HUES48 (cell line): ENCODE measurements at regions not wholly inside any gene's neighbourhood (a gene's known extent, or its start where the extent isn't known, plus 50 kb on each side); places are given as distances from the start of the nearest gene placed in this dataset.

Experiments used
- H3K27ac ChIP-seq: one replicate; pipeline ENCODE4 v1.7.0; 2013; ENCODE audit warnings: low read depth, low read length, inconsistent platforms
- H3K27me3 ChIP-seq: 2 replicates; pipeline ENCODE4 v1.6.1; 2013; ENCODE audit warnings: mild to moderate bottlenecking, low read length; ENCODE audit not compliant: control insufficient read depth, insufficient read depth
- H3K36me3 ChIP-seq: 2 replicates; pipeline ENCODE4 v1.6.1; 2013; ENCODE audit warnings: low read length; ENCODE audit not compliant: control insufficient read depth, insufficient read depth
- H3K4me1 ChIP-seq: 2 replicates; pipeline ENCODE4 v1.6.1; 2013; ENCODE audit warnings: mild to moderate bottlenecking, low read length; ENCODE audit not compliant: control insufficient read depth, insufficient read depth
- H3K4me3 ChIP-seq: 2 replicates; pipeline ENCODE4 v1.5.1; 2013; ENCODE audit warnings: mild to moderate bottlenecking, low read depth, low read length
- H3K9ac ChIP-seq: 2 replicates; pipeline ENCODE4 v1.6.1; 2013; ENCODE audit warnings: mild to moderate bottlenecking, low read depth, low read length, moderate library complexity
- H3K9me3 ChIP-seq: 2 replicates; pipeline ENCODE4 v1.6.1; 2013; ENCODE audit warnings: low read length; ENCODE audit not compliant: control insufficient read depth, insufficient read depth

DNA sequence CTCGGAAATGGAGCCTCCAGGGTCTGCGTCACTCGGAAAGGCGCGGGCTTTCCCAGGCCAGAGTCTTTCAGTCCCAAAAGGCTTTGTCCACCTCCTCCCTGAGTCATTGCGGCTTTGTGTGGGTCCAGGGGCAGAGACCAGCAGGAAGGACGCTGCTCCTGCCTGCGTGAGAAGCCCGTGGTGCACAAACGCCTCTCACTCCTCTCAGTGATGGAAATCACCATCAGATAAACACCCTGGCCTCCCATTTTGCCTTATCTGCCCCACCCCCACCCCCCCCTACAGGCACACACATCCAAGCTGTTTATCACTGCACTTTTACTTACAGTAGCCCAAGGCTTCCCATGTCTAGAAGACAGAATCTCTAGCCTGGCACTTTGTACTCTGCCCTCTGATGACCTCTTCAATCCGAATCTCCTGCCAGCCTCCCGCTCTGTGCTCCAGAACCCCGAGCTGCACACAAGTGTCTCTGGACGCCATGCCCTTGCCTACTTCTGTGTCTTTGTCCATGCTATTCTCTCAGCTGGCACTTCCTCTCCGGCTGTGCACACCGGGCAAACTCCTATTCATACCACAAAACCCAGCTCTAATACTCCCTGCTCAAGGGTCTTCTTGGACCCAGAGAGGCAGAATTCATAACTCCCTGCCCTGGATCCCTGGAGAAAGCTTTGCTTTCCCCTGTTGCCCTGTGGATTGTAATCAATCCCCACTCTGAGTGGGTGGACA lies 954.6 kb downstream of the TBC1D22A start:
- Histone ChIP-seq H3K4me3 (no peak overlapping the region), H3K27ac (no peak overlapping the region), H3K9me3 (no peaks in the 10 kb centered on the region; the same call in 1 of the 2 replicates), H3K9ac (no peak overlapping the region), H3K36me3 (no peaks in the 10 kb centered on the region), H3K4me1 (no peaks in the 10 kb centered on the region), H3K27me3 (no peaks in the 10 kb centered on the region)

DNA sequence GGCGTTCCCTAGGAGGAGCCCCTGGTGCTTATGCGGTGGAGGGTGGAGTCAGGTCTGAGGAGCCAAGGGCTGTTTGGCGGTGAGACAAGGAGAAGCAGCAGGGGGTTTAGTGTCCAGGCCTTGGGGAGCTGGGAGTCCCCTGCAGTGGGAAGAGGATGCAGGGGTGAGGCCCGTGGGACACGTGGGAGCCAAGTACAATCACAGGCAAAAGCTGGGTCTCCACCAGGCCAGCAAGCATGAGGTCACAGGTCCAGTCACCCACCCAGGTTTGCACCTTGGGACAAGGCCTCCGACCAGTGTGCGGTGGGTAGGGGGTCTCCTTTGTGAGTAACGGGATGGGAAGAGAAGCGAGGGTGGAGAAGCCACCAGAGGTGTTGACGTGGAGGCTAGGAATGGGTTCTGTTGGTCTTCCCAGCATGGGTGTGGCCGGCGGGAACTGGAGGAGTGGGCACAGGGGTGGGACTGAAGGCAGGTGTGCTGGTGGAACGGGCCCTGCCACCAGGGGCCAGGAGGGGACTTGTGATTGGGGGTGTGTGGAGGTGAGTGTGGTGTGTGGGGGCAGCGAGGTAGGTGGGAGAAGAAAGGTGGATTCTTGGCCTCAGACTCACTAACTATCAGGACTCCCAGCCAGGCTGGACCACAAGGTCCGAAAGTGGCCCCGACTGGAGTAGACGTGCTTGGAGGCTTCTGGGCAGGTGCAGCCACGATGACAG lies 953.6 kb downstream of the TBC1D22A start:
- Histone ChIP-seq H3K9me3 (no peaks in the 10 kb centered on the region; the same call in 1 of the 2 replicates), H3K4me1 (no peaks in the 10 kb centered on the region), H3K27me3 (no peaks in the 10 kb centered on the region), H3K36me3 (no peaks in the 10 kb centered on the region), H3K9ac (no peak overlapping the region), H3K27ac (no peak overlapping the region), H3K4me3 (no peak overlapping the region)

DNA sequence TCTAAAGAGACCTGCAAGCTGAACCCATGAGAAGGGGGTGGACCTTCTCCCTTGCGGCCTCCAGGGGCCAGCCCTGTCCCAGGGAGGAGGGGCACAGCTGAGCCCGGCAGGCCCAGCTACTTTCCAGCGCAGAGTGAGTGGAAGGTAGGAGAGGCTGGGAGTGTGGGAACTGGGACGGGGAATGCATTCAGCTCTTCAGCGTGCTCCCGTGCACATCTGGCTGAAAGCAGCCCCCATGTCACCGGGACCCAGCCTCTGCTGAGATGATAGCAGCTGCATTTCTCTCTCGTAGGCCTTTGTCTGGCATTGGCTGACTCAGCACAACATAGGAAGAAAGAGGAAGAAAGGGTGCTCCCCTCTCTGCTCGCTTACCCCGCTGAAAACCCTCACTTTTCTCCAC lies 951.5 kb downstream of the TBC1D22A start:
- no peaks in the 10 kb centered on the region; the same call in 1 of the 2 replicates for H3K9me3 ChIP-seq
- H3K27ac ChIP-seq = no peak overlapping the region
- no peaks in the 10 kb centered on the region for H3K27me3 ChIP-seq
- no peaks in the 10 kb centered on the region for H3K36me3 ChIP-seq
- no peak overlapping the region for H3K9ac ChIP-seq
- peaks cover 13% of the 10 kb centered on the region for H3K4me1 ChIP-seq
- no peak overlapping the region for H3K4me3 ChIP-seq

DNA sequence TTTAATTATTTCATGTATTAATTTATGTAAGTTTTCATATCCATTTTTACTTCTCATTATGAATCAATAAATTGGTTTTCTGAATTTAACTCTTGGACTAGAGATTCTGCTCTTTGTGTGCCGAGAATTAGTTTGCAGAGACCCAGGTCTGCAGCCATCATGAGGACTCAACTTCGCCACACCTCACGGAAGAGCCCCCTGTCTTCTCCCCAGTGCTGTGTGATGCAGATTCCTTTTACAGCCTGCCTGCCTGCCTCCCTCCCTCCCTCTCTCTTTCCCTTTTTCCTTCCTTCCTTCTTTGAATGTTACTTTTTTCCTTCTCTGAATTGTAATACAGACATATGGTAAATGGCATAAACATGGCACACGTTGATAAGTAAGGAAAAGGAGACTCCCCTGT lies 947.7 kb downstream of the TBC1D22A start:
- no peaks in the 10 kb centered on the region; the same call in 1 of the 2 replicates for H3K9me3 ChIP-seq
- no peak overlapping the region for H3K4me3 ChIP-seq
- H3K27ac ChIP-seq = no peak overlapping the region
- H3K36me3 ChIP-seq = no peaks in the 10 kb centered on the region
- no peak overlapping the region for H3K9ac ChIP-seq
- H3K4me1 ChIP-seq = peaks cover 13% of the 10 kb centered on the region
- H3K27me3 ChIP-seq = no peaks in the 10 kb centered on the region

DNA sequence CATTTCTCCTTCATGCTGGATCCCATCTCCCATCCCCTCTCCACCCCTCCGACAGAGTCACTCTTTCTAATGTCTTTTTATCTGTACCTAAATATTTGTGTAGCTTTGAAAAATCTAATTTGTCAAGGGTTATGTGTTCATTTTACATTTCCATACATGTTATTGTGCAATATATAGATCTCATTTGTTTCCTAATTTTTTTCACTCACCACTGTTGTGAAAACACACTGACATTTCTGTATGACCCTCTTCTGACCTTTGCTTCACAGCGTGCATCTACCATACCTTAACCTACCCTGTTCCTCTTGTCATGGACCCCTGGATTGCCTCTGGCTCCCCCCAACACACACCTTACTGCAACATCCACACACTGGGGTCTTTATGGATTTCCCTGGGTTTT lies 942.9 kb downstream of the TBC1D22A start:
- Histone ChIP-seq H3K4me1 (peaks cover 17% of the 10 kb centered on the region), H3K9me3 (no peaks in the 10 kb centered on the region), H3K27ac (no peak overlapping the region), H3K9ac (no peak overlapping the region), H3K4me3 (no peak overlapping the region), H3K27me3 (no peaks in the 10 kb centered on the region), H3K36me3 (no peaks in the 10 kb centered on the region)

DNA sequence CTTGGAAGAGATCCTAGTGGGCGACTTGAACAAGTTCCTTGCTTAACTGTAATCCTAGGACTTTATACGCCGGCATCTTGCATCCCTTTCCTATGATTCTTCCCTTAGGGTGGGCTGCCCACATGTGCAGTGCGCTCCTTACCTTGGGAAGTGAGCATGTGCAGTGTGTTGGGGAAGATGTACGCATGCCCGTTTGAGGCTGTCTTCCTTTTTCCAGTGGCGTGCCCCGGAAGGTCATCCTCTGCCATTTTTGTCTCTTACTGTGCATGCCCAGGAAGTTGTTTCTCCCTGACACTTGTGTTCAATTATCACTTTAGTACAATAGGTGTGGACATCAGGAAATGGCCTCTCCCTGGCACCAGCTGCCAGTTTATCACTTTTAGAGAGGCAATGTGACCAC lies 936.5 kb downstream of the TBC1D22A start:
- Histone ChIP-seq H3K9me3 (no peaks in the 10 kb centered on the region), H3K4me1 (peaks cover 16% of the 10 kb centered on the region), H3K27ac (no peak overlapping the region), H3K36me3 (no peaks in the 10 kb centered on the region), H3K27me3 (no peaks in the 10 kb centered on the region), H3K9ac (no peak overlapping the region), H3K4me3 (no peak overlapping the region)

DNA sequence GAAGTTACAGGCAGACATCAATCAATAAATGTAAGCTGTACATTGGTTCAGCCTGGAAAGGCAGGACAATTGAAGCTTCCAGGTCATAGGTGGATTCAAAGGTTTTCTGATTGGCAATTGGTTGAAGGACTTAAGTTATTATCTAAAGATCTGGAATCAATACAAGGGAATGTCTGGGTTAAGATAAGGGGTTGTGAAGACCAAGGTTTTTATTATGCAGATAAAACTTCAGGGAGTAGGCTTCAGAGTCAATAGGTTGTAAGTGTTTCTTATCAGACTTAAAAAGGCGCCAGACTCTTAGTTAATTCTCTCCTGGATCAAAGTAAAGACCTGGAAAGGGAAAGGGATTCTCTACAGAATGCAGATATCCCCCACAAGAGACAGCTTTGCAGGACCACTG lies 935.4 kb downstream of the TBC1D22A start:
- Histone ChIP-seq H3K27ac (peak overlapping the region; percentile 10), H3K9me3 (no peaks in the 10 kb centered on the region), H3K27me3 (no peaks in the 10 kb centered on the region), H3K4me1 (peaks cover 16% of the 10 kb centered on the region), H3K4me3 (no peak overlapping the region), H3K9ac (no peak overlapping the region), H3K36me3 (no peaks in the 10 kb centered on the region)

DNA sequence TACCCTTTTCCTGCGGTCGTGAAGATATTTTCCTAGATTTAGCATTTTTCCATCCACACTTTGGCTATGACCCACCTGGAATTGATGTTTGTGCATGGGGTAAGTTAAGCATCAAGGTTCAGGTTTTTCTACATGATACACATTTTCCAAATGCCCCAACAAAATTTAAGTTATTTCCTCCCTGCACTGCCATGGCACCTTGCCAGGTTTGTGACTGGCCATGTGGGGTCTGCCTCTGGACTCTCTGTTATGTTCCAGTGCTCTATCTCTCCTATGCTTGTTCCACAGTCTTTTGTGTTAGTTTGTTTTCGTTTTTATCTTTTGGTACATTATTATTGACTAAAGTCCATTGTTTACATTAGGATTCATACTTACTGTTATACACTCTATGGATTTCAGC lies 934.3 kb downstream of the TBC1D22A start:
- Histone ChIP-seq H3K27ac (no peak overlapping the region), H3K36me3 (no peaks in the 10 kb centered on the region), H3K27me3 (no peaks in the 10 kb centered on the region), H3K9ac (no peak overlapping the region), H3K4me3 (no peak overlapping the region), H3K9me3 (no peaks in the 10 kb centered on the region), H3K4me1 (peaks cover 15% of the 10 kb centered on the region)

DNA sequence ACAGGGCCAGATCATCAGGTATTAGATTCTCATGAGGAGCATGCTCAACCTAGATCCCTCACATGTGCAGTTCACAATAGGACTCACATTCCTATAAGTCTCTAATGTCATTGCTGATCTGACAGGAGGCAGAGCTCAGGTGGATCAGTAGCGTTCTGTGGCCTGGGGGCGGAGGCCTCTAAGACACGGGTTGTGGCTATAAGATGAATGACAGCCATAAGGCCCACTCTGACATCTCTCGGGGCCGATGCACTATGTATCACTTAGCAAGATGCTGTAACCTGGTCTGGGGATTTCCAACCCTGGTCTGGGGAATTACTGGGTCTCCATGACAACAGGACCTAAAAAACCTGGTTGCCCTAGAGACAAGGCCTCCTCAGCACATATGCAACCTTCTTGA lies 932.7 kb downstream of the TBC1D22A start:
- Histone ChIP-seq H3K9ac (no peak overlapping the region), H3K27ac (no peak overlapping the region), H3K4me1 (peaks cover 8% of the 10 kb centered on the region), H3K9me3 (no peaks in the 10 kb centered on the region), H3K36me3 (no peaks in the 10 kb centered on the region), H3K4me3 (no peak overlapping the region), H3K27me3 (no peaks in the 10 kb centered on the region)

DNA sequence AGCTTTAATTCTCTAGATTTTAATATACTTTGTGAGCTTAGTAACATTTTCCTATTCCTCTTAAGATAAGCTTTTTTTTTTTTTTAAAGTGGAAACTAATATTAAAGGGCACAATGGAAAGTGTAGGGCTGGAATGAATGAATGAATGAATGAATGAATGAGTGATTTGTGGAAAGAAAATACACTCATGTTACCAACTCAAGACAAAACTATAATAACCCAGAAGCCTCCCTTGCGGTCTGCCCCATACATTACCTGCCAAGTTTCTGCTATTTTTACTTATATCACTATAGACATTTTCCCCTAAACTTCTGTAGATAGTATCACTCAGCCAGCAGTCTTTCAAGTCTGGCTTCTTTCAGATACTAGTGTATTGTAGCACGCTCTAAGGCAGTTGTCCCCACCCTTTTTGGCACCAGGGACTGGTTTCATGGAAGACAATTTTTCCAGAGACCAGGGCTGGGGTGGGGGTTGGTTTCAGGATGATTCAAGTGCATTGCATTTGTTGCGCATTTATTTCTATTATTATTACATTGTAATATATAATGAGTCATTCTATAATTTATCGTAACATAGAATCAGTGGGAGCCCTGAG lies 932.2 kb downstream of the TBC1D22A start:
- Histone ChIP-seq H3K4me3 (no peak overlapping the region), H3K27me3 (no peaks in the 10 kb centered on the region), H3K36me3 (no peaks in the 10 kb centered on the region), H3K9me3 (no peaks in the 10 kb centered on the region), H3K4me1 (peaks cover 8% of the 10 kb centered on the region), H3K9ac (no peak overlapping the region), H3K27ac (no peak overlapping the region)

DNA sequence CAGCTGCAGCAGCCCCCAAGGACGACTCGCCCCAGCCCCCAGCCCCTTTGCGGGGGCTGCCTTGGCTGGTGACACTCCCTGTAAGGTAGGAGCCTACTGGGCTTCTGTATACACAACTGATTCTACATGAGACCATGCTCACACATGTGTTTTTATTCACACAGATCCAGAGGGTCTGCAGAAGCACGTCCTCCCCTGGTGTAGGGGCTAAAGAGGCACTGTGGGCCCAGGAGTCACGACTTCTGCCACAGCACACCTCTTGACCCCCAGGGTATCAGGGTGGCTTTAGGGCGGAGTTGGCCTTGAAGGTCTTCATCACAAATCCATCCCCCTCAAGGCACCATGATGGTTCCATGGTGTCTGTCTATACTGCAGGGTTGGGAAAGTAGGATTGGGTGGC lies 931.2 kb downstream of the TBC1D22A start:
- Histone ChIP-seq H3K27ac (no peak overlapping the region), H3K36me3 (no peaks in the 10 kb centered on the region), H3K27me3 (no peaks in the 10 kb centered on the region), H3K9me3 (no peaks in the 10 kb centered on the region), H3K9ac (no peak overlapping the region), H3K4me1 (peaks cover 8% of the 10 kb centered on the region), H3K4me3 (no peak overlapping the region)
